H54 (cell line): ENCODE measurements at regions not wholly inside any gene's neighbourhood (a gene's known extent, or its start where the extent isn't known, plus 50 kb on each side); places are given as distances from the start of the nearest gene placed in this dataset.
A peak's percentile ranks its signal among the peaks of the same experiment; 100 is the strongest.

Experiments used
- DNase-seq: peaks from one replicate; pipeline ENCODE4 v3.0.0; 2011; ENCODE audit warnings: low spot score, mixed read lengths; ENCODE audit not compliant: insufficient read length
- FAIRE-seq: peaks from 3 replicates; lab custom pipeline; 2011; peaks lifted over from hg19 to GRCh38; lab: Jason Lieb, UNC
- POLR2A ChIP-seq: IDR thresholded peaks from 2 replicates; pipeline ENCODE4 v1.6.1; 2011; ENCODE audit warnings: low read depth, mild to moderate bottlenecking, low read length

DNA sequence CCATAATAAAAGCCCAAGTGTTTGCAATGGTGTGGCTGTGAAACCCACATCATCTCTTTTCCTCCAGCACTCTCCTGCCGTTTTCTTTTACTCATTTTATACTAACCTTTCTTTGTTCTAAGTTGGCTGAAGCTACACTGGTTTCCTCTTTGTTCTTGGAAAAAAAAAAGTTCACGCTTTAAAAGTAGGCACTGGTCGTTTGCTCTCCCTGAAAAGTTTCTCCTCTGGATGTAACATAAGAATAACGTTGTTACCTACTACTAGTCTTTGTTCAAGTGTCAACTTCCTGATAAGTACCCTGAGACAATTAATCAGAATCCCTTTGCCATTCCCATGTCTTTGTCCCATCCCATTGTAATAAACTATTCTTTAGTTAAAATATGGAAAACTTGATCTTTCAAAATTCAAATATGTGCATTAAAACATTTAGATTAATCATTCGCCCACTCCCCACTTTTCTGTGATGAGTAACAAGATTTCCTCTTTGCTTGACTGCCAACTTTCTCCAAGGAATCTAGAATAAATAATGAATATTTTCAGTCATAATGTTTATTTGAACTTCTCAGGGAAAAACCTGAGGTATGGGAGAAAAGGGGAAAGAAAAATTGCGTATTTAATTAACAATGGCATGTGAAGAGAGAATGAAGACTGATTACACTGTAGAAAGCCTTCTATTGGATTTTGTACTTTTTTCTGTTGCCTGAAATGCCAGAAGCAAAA lies 454.3 kb upstream of the CTNND2 start:
- no peak for TF ChIP-seq POLR2A
- DNase-seq (no peak), FAIRE-seq (no peak)

DNA sequence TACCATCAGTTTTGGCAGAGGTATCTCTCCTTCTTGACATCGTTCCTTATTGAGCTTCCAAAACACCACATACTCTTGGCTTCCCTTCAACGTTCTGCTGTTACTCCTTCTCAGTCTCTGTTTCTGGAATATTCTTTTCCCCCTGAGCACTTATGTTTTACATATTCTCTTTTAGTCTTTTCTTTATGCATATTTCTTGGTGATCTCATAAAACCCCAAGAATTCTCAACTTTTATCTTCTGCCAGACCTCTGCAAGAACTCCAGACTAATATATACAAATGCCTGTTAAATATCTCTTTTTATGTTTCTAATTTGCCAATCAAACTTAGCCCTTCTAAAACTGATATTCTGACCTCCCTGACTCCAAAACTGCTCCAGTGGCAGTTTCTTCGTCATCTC lies 453.4 kb upstream of the CTNND2 start:
- TF ChIP-seq POLR2A = no peak
- no peak for DNase-seq
- FAIRE-seq = no peak

DNA sequence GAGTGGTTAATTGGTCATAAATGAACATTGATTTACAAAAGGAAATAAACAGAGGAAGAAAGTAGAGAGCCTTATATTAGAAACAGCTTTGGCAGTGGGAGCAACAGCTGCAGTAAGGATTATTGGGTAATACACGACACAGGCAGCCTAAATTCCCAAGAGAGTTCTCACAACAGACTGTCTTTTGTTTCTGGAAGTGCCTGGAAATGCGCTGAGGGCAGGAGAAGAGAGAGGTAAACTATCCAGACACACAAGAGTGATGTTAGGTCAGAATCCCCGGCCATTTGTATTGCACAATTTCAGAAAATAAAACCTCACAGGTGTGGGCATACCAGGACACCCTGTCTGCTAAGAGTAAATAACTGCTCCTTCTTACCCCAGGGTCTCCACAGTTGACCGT lies 450.4 kb upstream of the CTNND2 start:
- TF ChIP-seq POLR2A = no peak
- FAIRE-seq = no peak
- no peak for DNase-seq

DNA sequence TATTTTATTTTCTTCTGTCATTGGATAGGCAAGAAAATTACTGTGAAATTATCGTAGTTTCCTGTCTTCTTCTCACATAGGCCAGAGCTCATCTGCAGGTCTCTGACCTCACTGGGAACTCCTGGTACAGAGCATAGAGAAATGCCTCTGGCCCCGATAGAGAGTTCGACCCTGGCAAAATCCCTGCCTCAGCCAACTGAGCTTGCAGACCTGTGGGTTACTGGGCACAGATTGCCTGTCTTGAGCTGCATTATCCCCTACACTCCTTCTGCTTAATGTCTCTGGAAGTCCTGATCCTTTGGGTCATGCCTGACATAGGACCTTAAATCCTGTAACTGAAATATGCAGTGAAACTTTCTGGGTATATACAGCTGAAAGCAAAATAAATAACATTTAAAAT lies 439.3 kb upstream of the CTNND2 start:
- TF ChIP-seq POLR2A = no peak

DNA sequence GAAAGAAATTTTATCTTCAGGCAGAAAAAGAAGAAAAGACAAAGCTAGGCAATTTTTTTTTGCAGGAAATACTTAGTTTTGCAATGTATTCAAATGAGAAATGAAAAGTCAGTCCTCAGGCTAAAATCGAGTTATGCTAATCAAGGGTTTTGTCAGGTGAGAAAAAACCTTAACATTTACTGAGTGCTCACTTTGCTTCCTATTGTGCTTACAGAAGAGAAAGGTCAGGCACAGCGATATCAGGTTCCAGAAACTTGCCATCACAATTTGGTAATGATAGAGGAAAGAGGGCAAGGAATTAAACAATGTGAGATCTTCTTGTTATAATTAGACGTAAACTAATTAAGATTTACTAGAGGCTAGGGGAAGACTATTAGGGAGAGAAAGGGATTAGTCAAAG lies 431.7 kb upstream of the CTNND2 start:
- FAIRE-seq = no peak
- no peak for DNase-seq
- TF ChIP-seq POLR2A = no peak

More for the DNA sequence above, 439.3 kb upstream of the CTNND2 start:
- FAIRE-seq (no peak), DNase-seq (no peak)

DNA sequence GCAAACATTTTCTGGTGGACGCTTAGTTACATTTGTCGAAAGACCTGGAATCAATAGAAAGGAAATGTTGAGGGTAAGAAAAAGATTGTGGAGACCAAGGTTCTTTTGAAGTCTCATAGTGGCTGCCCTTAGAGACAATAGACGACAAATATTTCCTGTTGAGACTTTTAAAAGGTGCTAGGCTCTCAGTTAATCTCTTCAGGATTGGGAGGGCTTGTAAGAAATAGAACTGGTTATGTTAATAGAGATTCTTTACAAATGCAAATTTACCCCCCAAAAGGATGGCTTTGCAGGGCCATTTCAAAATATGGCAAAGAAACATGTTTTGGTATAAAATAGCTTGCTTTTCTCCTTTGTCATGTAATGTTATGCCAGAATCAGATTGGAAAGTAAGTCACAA lies 428.2 kb upstream of the CTNND2 start:
- FAIRE-seq (no peak), DNase-seq (no peak)
- no peak for TF ChIP-seq POLR2A

DNA sequence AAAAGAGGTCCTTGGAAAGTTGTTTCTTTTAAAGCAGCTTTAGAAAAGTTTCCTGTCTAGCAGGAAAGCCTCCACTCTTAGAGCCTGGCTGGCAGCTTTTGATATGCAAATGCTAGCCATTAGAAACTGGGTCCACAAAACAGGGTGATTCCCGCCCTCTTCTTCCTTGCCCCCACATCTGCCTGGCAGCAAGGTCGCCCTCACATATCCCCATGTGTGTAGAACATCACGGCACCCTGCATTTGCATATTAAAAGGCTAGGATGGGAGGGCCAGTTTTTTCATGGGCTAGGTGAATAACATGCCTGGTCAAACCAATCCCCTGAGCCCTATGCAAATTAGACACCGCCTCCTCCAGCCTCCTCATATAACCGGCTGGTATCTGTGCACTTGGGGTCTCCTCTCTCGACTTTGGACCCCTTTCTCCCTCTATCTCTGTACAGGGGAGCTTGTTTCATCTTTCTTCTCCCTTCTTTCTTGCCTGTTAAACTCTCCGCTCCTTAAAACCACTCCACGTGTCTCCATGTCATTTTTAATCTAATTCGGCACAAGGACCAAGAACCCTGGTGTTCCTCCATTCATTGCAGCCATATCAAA lies 426.8 kb upstream of the CTNND2 start:
- FAIRE-seq = no peak

DNA sequence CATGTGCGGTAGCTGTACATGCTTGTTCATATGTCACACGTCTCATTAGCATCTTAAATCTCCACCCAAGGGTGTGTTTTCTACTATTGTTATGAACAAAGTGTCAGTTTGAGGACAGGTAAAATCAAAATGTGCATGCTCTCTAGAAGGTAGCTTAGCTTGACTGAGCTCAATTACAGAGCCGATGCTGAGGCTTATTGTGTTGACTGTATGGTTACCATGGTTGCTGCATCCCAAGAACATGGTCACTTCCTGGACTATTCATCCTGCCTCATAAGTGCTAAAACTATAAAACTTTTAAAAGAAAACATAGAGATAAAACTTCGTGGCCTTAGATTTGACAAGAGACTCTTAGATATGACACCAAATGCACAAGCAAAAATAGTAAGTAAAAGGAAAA lies 426.1 kb upstream of the CTNND2 start:
- no peak for FAIRE-seq
- DNase-seq = no peak
- no peak for TF ChIP-seq POLR2A

More for the DNA sequence above, 426.8 kb upstream of the CTNND2 start:
- no peak for TF ChIP-seq POLR2A
- no peak for DNase-seq

DNA sequence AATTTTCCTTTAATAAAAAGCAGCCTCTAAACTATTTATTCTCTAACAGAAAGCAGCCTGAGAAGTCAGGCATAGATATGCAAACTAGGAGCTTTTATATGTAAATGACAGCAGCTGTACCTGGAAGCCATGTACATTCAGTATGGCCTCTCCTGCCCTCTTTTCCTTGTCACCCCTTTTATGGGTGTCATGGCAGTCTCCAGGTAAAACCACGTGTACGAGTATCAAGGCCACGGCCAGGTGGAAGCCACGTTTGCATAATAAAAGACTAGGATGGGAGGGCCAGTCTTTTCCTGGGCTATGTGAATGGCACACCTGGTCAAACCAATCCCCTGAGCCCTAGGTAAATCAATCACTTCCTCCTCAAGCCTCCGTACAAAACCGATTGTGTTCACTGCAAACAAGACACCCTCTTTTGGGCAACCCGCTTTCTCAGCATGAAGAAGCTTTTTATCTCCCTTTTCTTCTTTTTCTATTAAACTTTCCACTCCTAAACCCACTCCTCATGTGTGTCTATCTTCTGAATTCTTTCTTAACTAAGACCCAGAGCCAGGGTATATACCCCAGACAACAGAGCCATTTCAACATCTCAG lies 419.5 kb upstream of the CTNND2 start:
- DNase-seq = no peak
- peak; percentile 11 for FAIRE-seq

DNA sequence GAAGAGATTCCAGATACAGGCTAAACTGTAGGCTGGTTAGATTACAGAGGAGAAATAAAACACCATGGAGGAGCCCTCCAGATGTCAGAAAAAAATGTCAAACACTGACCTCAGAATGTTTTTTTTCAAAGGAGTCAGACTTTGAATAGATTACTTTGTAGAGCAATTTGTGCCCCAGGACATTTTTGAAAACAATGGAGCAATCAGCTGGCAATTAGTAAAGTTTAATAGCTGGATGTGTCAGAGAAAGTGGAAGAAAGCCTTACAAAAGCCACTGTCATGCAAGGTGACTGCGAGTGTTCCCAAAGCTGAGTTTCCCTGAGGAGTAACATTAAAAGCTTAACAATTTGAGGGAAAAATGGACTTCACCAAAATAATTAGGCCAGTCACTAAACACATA lies 417.8 kb upstream of the CTNND2 start:
- no peak for TF ChIP-seq POLR2A
- DNase-seq (no peak), FAIRE-seq (no peak)

More for the DNA sequence above, 419.5 kb upstream of the CTNND2 start:
- TF ChIP-seq POLR2A = no peak

DNA sequence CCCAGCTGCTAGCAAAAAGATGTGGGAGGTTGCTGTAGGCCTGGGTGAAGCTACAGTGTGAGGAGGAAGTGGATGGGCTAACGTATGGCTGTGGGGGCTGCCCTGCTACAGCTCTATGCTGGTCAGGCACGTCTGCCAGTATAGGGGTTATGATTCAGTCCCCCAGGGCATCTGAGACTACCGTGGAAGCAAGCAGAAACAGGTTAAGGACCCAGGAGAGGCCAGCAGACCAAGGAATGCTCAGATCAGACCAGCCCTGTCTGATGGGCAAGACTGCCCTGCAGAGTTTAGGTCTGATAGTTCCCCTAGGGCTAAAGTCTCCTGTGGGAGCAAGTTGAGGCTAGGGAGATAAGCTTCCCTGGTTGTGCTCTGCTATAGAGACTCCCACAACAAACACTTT lies 416.1 kb upstream of the CTNND2 start:
- FAIRE-seq = no peak
- DNase-seq = no peak

DNA sequence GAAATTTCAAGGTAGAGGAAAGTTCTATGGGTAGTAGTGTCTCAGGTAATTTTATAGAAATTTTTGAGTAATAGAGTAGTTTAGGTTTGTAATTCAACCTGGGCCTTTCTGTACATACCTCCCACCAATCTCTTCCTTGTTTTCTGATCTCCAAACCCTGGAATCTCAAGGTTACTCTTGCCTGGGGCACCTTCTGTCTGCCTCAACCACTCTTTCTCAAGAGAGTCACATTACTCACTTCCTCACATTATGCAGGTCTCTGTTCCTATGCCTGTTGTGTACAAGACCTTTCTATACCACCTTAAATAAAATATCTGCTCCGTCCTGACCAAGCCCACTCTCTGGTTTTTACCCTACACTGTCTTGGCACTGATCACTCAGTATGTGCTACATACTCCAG lies 412.6 kb upstream of the CTNND2 start:
- DNase-seq (no peak), FAIRE-seq (no peak)

More for the DNA sequence above, 416.1 kb upstream of the CTNND2 start:
- no peak for TF ChIP-seq POLR2A

DNA sequence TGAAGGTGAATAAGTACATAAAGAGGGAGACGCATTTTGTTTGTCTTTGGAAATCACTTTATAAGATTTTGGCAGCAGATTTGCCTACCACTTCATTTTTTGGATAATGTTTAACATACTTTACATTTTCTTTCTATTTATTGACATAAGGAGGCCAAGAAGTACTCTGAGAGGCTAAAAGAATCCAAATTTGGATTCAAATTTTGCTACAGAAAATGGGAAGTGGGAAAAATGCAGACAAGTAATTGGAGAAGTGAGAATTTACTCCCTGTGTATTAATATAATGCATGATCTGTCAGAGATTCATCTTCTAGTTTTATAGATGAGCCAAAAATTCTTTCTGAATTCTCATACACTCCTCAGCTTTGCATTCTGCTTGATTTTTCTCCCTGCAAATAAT lies 411.2 kb upstream of the CTNND2 start:
- FAIRE-seq (no peak), DNase-seq (no peak)
- no peak for TF ChIP-seq POLR2A

More for the DNA sequence above, 412.6 kb upstream of the CTNND2 start:
- no peak for TF ChIP-seq POLR2A

DNA sequence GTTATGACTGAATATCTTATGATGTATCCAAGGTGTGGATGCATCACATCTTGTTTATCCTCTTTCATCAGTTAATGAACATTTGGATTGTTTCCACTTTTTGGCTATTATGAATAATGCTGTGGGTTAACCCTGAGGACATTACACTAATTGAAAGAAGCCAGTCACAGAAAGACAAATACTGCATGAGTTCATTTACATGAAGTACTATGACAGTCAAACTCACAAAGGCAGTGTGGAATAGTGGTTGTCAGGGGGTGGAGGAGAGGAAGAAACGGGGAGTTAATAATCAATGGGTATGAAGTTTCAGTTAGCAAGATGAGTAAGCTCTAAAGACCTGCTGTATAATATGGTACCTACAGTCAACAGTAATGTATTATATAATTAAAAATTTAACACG lies 409.4 kb upstream of the CTNND2 start:
- FAIRE-seq (no peak), DNase-seq (no peak)
- no peak for TF ChIP-seq POLR2A
